Vagina (tissue), 2 donors: ENCODE measurements at regions not wholly inside any gene's neighbourhood (a gene's known extent, or its start where the extent isn't known, plus 50 kb on each side); places are given as distances from the start of the nearest gene placed in this dataset.

Experiments
- DNase-seq, 2 donors: peaks; one replicate each; pipeline ENCODE4 v3.0.0-alpha.2; 2017; ENCODE audit errors: extremely low spot score in 2 of 2
- H3K27ac ChIP-seq: fragments of 200-600 bp; sonication (generic); one replicate; pipeline ENCODE4 v1.5.1; 2019
- H3K27me3 ChIP-seq: fragments of 200-600 bp; sonication (generic); one replicate; pipeline ENCODE4 v1.5.1; 2019
- H3K36me3 ChIP-seq, 2 donors: fragments of 200-600 bp; sonication (generic); one replicate each; pipeline ENCODE4 v1.5.1; 2017 to 2019
- H3K4me1 ChIP-seq: fragments of 200-600 bp; sonication (generic); one replicate; pipeline ENCODE4 v1.5.1; 2019
- H3K4me3 ChIP-seq, 2 donors: fragments of 200-600 bp; sonication (generic); 1 replicate in 1 of 2; 2 replicates in 1 of 2; pipeline ENCODE4 v1.5.1; 2016 to 2019
- H3K9me3 ChIP-seq: fragments of 200-600 bp; sonication (generic); one replicate; pipeline ENCODE4 v1.5.1; 2019
- CTCF ChIP-seq, 3 experiments: fragments of 450-650 bp in 2 of 3; fragments of 200-600 bp in 1 of 3; sonication (generic) in 1 of 3; IDR thresholded peaks; one replicate each; pipeline ENCODE4 v1.5.1; 2017 to 2019; ENCODE audit warnings: antibody characterized with exemption in 3 of 3, mild to moderate bottlenecking in 2 of 3, moderate library complexity in 2 of 3
- POLR2A ChIP-seq, 2 donors: fragments of 450-650 bp; IDR thresholded peaks; one replicate each; pipeline ENCODE4 v1.6.1; 2017; ENCODE audit warnings: antibody characterized with exemption in 2 of 2, mild to moderate bottlenecking in 2 of 2, moderate library complexity in 2 of 2
- POLR2AphosphoS5 ChIP-seq, 2 donors: sonication (generic); formaldehyde crosslinking; IDR thresholded peaks; one replicate each; pipeline ENCODE4 v1.9.0; 2017; ENCODE audit warnings: antibody characterized with exemption in 2 of 2, mild to moderate bottlenecking in 2 of 2, low read depth in 1 of 2; ENCODE audit not compliant: insufficient read depth in 1 of 2
- intact Hi-C: fragments of 100-400 bp; cut with DNase I; formaldehyde crosslinking; loops from one replicate; pipeline ENCODE4 v1.15.1; 2023

- TF ChIP-seq POLR2AphosphoS5 (IDR thresholded peaks at IDR 0.05; ENCODE audit: insufficient read depth in 1 of 2, low read depth in 1 of 2) (no peak), POLR2A (IDR thresholded peaks at IDR 0.05) (no peak)
- Histone ChIP-seq H3K9me3 (no peaks in the 10 kb centered on the region), H3K27ac (no peak overlapping the region), H3K4me1 (no peaks in the 10 kb centered on the region), H3K36me3 (no peaks in the 10 kb centered on the region), H3K4me3 (no peak overlapping the region), H3K27me3 (no peaks in the 10 kb centered on the region)
- DNase-seq: no peak
- intact Hi-C loops: no loop called here
These were observed 126.4 kb upstream of the SDK1 start for GRCh38 chr7:3174515-3175284.

GRCh38 chr7:3175285-3175902 is 125.7 kb upstream of the SDK1 start:
- no peak overlapping the region for H3K27ac ChIP-seq
- no peak overlapping the region for H3K4me3 ChIP-seq
- no peaks in the 10 kb centered on the region for H3K27me3 ChIP-seq
- TF ChIP-seq POLR2A (IDR thresholded peaks at IDR 0.05): no peak
- no peak for TF ChIP-seq POLR2AphosphoS5 (IDR thresholded peaks at IDR 0.05; ENCODE audit: insufficient read depth in 1 of 2, low read depth in 1 of 2)
- TF ChIP-seq CTCF (IDR thresholded peaks at IDR 0.05): no peak
- no peaks in the 10 kb centered on the region for H3K4me1 ChIP-seq
- no peaks in the 10 kb centered on the region for H3K9me3 ChIP-seq
- intact Hi-C loops: no loop called here
- H3K36me3 ChIP-seq: no peaks in the 10 kb centered on the region
- no peak for DNase-seq

GRCh38 chr7:3176112-3177000 is 124.7 kb upstream of the SDK1 start:
- no peak for TF ChIP-seq POLR2A (IDR thresholded peaks at IDR 0.05)
- no peak for TF ChIP-seq POLR2AphosphoS5 (IDR thresholded peaks at IDR 0.05; ENCODE audit: insufficient read depth in 1 of 2, low read depth in 1 of 2)
- TF ChIP-seq CTCF (IDR thresholded peaks at IDR 0.05): no peak
- Histone ChIP-seq H3K4me3 (no peak overlapping the region), H3K4me1 (no peaks in the 10 kb centered on the region), H3K9me3 (no peaks in the 10 kb centered on the region), H3K27ac (no peak overlapping the region), H3K27me3 (no peaks in the 10 kb centered on the region), H3K36me3 (no peaks in the 10 kb centered on the region)
- no peak for DNase-seq
- intact Hi-C loops: no loop called here

- intact Hi-C loops: no loop called here
- Histone ChIP-seq H3K27me3 (no peaks in the 10 kb centered on the region), H3K4me1 (no peaks in the 10 kb centered on the region), H3K4me3 (no peak overlapping the region), H3K36me3 (no peaks in the 10 kb centered on the region), H3K27ac (no peak overlapping the region), H3K9me3 (no peaks in the 10 kb centered on the region)
- no peak for DNase-seq
- TF ChIP-seq POLR2A (IDR thresholded peaks at IDR 0.05) (no peak), CTCF (IDR thresholded peaks at IDR 0.05) (no peak), POLR2AphosphoS5 (IDR thresholded peaks at IDR 0.05; ENCODE audit: insufficient read depth in 1 of 2, low read depth in 1 of 2) (no peak)
These were observed 123.8 kb upstream of the SDK1 start for GRCh38 chr7:3177271-3177670.

GRCh38 chr7:3179456-3179855 is 121.6 kb upstream of the SDK1 start:
- no peaks in the 10 kb centered on the region for H3K4me1 ChIP-seq
- TF ChIP-seq POLR2AphosphoS5 (IDR thresholded peaks at IDR 0.05; ENCODE audit: insufficient read depth in 1 of 2, low read depth in 1 of 2): no peak

More at GRCh38 chr7:3179456-3179855, 121.6 kb upstream of the SDK1 start:
- intact Hi-C loops: no loop called here
- Histone ChIP-seq H3K27me3 (no peaks in the 10 kb centered on the region), H3K36me3 (no peaks in the 10 kb centered on the region), H3K9me3 (no peaks in the 10 kb centered on the region), H3K4me3 (no peak overlapping the region), H3K27ac (no peak overlapping the region)
- DNase-seq: no peak
